ENCODE measurements at regions not wholly inside any gene's neighbourhood (a gene's known extent, or its start where the extent isn't known, plus 50 kb on each side); places are given as distances from the start of the nearest gene placed in this dataset.

GRCh38 chr7:98040626-98041360, 50.8 kb upstream of the OCM2 start:
- no peak for DNase-seq

- no peak for DNase-seq
Observed at GRCh38 chr7:98046816-98047215, 56.8 kb upstream of the OCM2 start.

GRCh38 chr7:98049034-98049433, 57.6 kb upstream of the LMTK2 start:
- DNase-seq = no peak

- peak; percentile 56 for DNase-seq
Observed at GRCh38 chr7:98051118-98051744, 55.4 kb upstream of the LMTK2 start.

- DNase-seq = no peak
Observed at GRCh38 chr7:98054585-98054984, 52.1 kb upstream of the LMTK2 start.

- no peak for DNase-seq
Observed at GRCh38 chr7:98056580-98056979, 50.1 kb upstream of the LMTK2 start.

Measured in CD4-positive, alpha-beta T cell treated with Interleukin-21 for 1 hour (primary cell).